Activated CD8-positive, alpha-beta T cell treated with anti-CD3 and anti-CD28 coated beads for 36 hours (primary cell): ENCODE measurements at regions not wholly inside any gene's neighbourhood (a gene's known extent, or its start where the extent isn't known, plus 50 kb on each side); places are given as distances from the start of the nearest gene placed in this dataset.

Experiments used
- ATAC-seq: fragments of 200-7000 bp; cut with Tn5 transposase; one replicate; pipeline ENCODE4 v1.10.0; 2021; ENCODE audit warnings: mild to moderate bottlenecking, moderate library complexity
- CTCF ChIA-PET: fragments of 350-600 bp; sonication (Branson Sonifier 250); formaldehyde crosslinking; loops from one replicate; lab custom pipeline; 2021; ENCODE audit warnings: antibody characterized with exemption; lab: Charles Lee
- POLR2A ChIA-PET: fragments of 350-600 bp; sonication (Branson Sonifier 250); formaldehyde crosslinking; loops from one replicate; lab custom pipeline; 2021; ENCODE audit warnings: antibody characterized with exemption; lab: Charles Lee
- DNase-seq: peaks from one replicate; pipeline ENCODE4 v3.0.0-alpha.2; 2020
- H3K27ac Mint-ChIP-seq: one replicate; pipeline ENCODE4 v1.8.0; 2021; ENCODE audit warnings: mild to moderate bottlenecking, mixed read lengths
- H3K27me3 Mint-ChIP-seq: one replicate; pipeline ENCODE4 v1.8.0; 2021; ENCODE audit warnings: mixed read lengths
- H3K36me3 Mint-ChIP-seq: one replicate; pipeline ENCODE4 v1.8.0; 2021; ENCODE audit warnings: low read depth, mixed read lengths
- H3K4me1 Mint-ChIP-seq: one replicate; pipeline ENCODE4 v1.8.0; 2021; ENCODE audit warnings: low read depth, mixed read lengths
- H3K4me3 Mint-ChIP-seq: one replicate; pipeline ENCODE4 v1.8.0; 2021; ENCODE audit warnings: mild to moderate bottlenecking, moderate library complexity, mixed read lengths
- H3K9me3 Mint-ChIP-seq: one replicate; pipeline ENCODE4 v1.8.0; 2021; ENCODE audit warnings: mixed read lengths
- CTCF ChIP-seq: fragments of 200-600 bp; IDR thresholded peaks from one replicate; pipeline ENCODE4 v1.8.0; 2022; ENCODE audit warnings: antibody characterized with exemption, mild to moderate bottlenecking
- intact Hi-C: fragments of 100-400 bp; cut with micrococcal nuclease; formaldehyde crosslinking; loops from one replicate; pipeline ENCODE4 v1.10.0; 2022

DNA sequence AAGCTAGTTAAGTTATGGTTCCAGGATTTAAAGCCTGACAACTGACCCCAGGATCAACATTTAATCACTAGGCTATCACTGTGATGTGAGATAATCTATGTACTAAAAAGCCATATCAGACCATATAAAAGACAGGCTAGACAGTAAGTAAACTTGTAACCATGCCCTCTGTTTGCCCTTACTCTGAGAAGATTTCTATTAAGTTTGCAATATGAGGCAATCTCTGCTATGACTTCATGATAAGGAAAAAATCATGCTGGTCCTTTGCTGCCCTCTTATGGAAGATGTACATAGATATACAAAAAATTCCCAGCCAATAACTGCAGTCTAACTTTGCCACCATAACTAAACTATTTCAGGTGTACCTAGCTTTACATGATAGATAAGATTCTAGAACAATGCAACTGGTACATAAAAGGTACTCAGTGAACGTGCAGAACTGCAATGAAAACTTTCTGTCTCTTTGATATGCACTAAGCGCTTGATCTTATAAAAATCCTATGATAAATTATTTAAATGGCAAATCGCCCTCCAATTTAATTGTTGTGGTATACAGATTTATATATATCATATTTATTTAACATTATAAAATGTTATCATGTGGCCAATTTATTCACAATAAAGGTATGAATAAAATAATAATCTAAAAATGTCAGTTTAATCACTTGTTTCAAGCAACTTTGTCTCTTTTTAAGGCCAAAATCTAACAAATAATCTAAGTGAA is 70.5 kb downstream of the FAM217A start:
- DNase-seq (no peak), ATAC-seq (peak; percentile 53)
- H3K27ac Mint-ChIP-seq, result no peak overlapping the region
- H3K4me3 Mint-ChIP-seq, result no peak overlapping the region
- peaks cover 49% of the 10 kb centered on the region for H3K4me1 Mint-ChIP-seq
- peaks cover 11% of the 10 kb centered on the region for H3K36me3 Mint-ChIP-seq
- POLR2A ChIA-PET, result interaction anchor here (0.6 to 1.1 kb wide), 2 partner anchors 12 to 944 kb away, joined by 3 to 5 read pairs; no protein-coding TSS in a partner anchor
- intact Hi-C loops, result no loop called here
- TF ChIP-seq CTCF, result peak; percentile 29
- no peaks in the 10 kb centered on the region for H3K27me3 Mint-ChIP-seq
- H3K9me3 Mint-ChIP-seq, result no peaks in the 10 kb centered on the region
- CTCF ChIA-PET, result interaction anchor here (0.6 to 2.7 kb wide), 16 partner anchors 8 to 267 kb away, joined by 3 to 24 read pairs (median 4); a partner anchor contains a TSS

- no peak for ATAC-seq
- no peak overlapping the region for H3K4me3 Mint-ChIP-seq
Measured at GRCh38 chr6:4009486-4009885, 69.5 kb downstream of the FAM217A start.

DNA sequence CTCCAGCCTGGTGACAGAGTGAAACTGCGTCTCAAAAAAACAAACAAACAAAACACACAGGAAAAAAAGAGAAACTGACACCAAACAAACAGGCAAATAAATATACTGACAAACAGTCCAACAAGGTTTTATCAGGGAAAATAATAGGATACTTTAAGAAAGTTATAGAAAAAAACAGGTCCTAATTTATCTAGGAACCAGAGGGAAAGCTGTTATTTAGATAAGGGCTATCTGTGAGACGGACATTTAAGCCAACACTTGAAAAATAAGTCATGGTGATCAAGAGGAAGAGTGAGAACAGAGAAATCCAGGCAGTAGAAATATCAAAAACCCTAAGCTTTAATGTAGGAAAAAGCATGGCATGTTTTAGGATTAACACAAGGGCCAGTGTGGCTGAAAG is 68.9 kb downstream of the FAM217A start:
- ChIA-PET POLR2A (interaction anchor here (1.1 kb wide), 1 partner anchor 11 kb away, joined by 4 read pairs; a partner anchor contains a TSS), CTCF (interaction anchor here (0.8 to 1.3 kb wide), 7 partner anchors 8 to 264 kb away, joined by 3 to 6 read pairs (median 3); partner anchors contain the start of gene FAM50B)
- Mint-ChIP-seq H3K27me3 (no peaks in the 10 kb centered on the region), H3K4me1 (peaks cover 51% of the 10 kb centered on the region), H3K36me3 (peaks cover 22% of the 10 kb centered on the region), H3K4me3 (no peak overlapping the region), H3K27ac (no peak overlapping the region), H3K9me3 (no peaks in the 10 kb centered on the region)
- DNase-seq (no peak), ATAC-seq (no peak)
- intact Hi-C loops, result no loop called here
- TF ChIP-seq CTCF, result no peak

More at GRCh38 chr6:4009486-4009885, 69.5 kb downstream of the FAM217A start:
- Mint-ChIP-seq H3K27ac (no peak overlapping the region), H3K36me3 (peaks cover 18% of the 10 kb centered on the region), H3K9me3 (no peaks in the 10 kb centered on the region), H3K27me3 (no peaks in the 10 kb centered on the region), H3K4me1 (peaks cover 49% of the 10 kb centered on the region)
- no peak for DNase-seq
- intact Hi-C loops, result no loop called here
- CTCF ChIA-PET, result interaction anchor here (0.8 to 2.7 kb wide), 7 partner anchors 9 to 161 kb away, joined by 3 to 24 read pairs (median 3); partner anchors contain the start of gene FAM50B
- no peak for TF ChIP-seq CTCF
- POLR2A ChIA-PET, result interaction anchor here (0.7 to 1.1 kb wide), 2 partner anchors 12 to 592 kb away, joined by 3 to 4 read pairs; a partner anchor contains a TSS

GRCh38 chr6:4010689-4011090 is 68.2 kb downstream of the FAM217A start:
- H3K9me3 Mint-ChIP-seq, result no peaks in the 10 kb centered on the region
- peak overlapping the region; percentile 64 for H3K27ac Mint-ChIP-seq
- peak; percentile 51 for DNase-seq
- peak overlapping the region; percentile 26 for H3K4me3 Mint-ChIP-seq
- CTCF ChIA-PET, result interaction anchor here (0.8 to 2.1 kb wide), 4 partner anchors 10 to 264 kb away, joined by 3 to 7 read pairs (median 3); a partner anchor contains a TSS
- peaks cover 23% of the 10 kb centered on the region for H3K36me3 Mint-ChIP-seq
- no peaks in the 10 kb centered on the region for H3K27me3 Mint-ChIP-seq
- POLR2A ChIA-PET, result interaction anchor here (1.1 to 1.3 kb wide), 2 partner anchors 10 to 11 kb away, joined by 4 to 8 read pairs; a partner anchor contains a TSS
- peak; percentile 91 for ATAC-seq
- peaks cover 53% of the 10 kb centered on the region for H3K4me1 Mint-ChIP-seq
- intact Hi-C loops, result no loop called here
- TF ChIP-seq CTCF, result no peak

DNA sequence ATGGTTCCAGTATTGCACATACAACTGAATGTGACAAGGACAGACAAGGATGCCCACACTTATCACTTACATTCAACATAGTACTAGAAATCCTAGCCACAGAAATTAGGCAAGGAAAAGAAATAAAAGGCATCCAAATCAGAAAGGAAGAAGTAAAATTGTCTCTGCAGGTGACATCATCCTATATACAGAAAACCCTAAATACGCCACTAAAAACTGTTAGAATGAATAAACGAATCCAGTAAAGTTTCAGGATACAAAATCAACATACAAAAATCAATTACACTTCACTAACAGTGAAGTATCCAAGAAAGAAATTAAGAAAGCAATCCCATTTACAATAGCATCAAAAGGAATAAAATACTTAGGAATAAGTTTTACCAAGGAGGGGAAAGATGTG is 66.1 kb downstream of the FAM217A start:
- no peaks in the 10 kb centered on the region for H3K9me3 Mint-ChIP-seq
- H3K4me1 Mint-ChIP-seq, result peaks cover 59% of the 10 kb centered on the region
- H3K36me3 Mint-ChIP-seq, result peaks cover 26% of the 10 kb centered on the region
- DNase-seq (no peak), ATAC-seq (no peak)
- ChIA-PET POLR2A (interaction anchor here (1.3 kb wide), 1 partner anchor 8 kb away, joined by 6 read pairs; a partner anchor contains a TSS), CTCF (interaction anchor here (0.9 to 2.3 kb wide), 5 partner anchors 8 to 123 kb away, joined by 3 to 6 read pairs (median 4); a partner anchor contains a TSS)
- TF ChIP-seq CTCF, result no peak
- intact Hi-C loops, result no loop called here
- H3K4me3 Mint-ChIP-seq, result no peak overlapping the region
- H3K27me3 Mint-ChIP-seq, result no peaks in the 10 kb centered on the region
- H3K27ac Mint-ChIP-seq, result no peak overlapping the region
